NAMALWA (cell line): ENCODE measurements at regions not wholly inside any gene's neighbourhood (a gene's known extent, or its start where the extent isn't known, plus 50 kb on each side); places are given as distances from the start of the nearest gene placed in this dataset.
A peak's percentile ranks its signal among the peaks of the same experiment; 100 is the strongest.

ENCODE experiments used
- DNase-seq: peaks from one replicate; pipeline ENCODE4 v3.0.0-alpha.2; 2015; ENCODE audit warnings: low spot score

DNA sequence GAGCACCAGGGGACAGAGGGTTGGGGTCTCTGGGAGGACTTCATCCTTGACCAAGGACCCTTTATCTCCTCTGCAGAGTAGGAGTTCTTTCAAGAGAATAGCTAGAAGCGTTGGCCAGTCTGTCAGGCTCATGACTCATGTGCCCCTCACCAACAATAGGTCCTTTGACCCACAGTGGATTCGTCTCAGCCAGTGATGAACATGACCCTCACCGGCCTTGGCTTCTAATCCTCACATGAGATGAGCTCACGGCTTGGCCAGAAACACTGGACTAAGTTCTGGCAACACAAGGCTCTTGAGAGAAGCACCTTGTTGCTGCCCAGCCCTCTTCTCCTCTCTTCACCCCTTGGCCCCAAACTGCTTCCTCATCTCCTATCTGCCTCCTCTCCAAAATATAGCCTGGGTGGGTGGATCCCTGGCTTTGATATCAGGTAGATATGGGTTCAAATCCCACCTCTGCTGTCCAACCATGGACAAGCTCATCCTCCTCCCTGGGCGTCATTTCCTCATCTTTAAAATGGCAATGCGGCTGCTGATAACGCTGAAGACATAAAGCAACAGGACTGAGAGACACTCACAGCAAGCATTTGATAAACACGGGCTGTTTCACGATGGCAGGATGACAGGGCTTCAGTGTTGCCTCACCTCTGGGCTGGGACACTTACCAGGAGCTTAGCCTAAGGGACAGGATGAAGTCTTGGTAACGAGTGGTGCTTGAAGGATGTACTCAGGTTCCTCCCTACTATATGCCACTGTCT lies 446.7 kb upstream of the PROK2 start:
- DNase-seq: no peak

DNA sequence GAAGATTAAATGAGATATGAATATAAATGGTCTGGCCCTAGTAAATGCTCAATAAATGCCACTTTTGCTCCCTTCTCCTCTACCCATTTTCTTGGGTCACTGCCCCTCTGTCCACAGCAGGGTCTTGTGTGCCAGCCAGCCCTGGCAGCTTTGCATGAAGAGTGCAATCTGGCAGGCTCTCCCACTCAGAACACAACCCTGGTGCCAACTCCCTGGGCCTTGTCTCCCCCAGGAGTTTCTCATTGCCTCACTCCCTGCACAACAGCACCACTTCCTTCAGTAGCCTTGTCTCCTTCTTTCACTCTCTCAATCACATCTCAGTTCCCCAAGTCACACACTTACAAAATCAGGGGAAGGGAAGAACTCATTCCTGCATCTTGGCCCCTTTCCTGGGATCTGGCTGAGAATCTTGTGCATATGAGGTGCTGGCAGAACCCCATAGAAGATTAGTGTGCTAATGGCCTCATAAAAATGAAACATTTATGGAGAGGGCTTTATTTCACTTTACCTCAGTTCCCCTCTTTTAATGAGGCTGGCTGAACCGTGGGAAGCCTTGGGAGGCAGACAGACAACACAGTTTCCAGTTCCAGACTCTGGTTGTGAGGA lies 445.9 kb upstream of the PROK2 start:
- DNase-seq: no peak

DNA sequence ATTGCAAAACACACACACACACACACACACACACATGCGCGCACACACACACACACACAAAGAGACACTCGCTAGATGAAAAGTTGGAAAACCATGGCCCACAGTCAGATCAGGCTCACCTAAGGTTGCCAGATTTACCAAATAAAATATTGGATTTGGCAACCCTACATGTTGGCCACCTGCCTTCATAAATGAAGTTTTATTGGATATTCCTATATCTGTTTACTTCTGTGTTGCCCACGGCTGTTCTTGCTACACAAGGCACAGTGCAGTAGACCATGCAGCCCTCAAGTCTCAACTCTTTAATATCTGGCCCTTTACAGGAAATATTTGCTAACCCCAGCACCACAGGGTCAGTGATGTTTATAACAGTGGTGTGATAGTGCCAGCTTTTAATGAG lies 445.0 kb upstream of the PROK2 start:
- DNase-seq: no peak

DNA sequence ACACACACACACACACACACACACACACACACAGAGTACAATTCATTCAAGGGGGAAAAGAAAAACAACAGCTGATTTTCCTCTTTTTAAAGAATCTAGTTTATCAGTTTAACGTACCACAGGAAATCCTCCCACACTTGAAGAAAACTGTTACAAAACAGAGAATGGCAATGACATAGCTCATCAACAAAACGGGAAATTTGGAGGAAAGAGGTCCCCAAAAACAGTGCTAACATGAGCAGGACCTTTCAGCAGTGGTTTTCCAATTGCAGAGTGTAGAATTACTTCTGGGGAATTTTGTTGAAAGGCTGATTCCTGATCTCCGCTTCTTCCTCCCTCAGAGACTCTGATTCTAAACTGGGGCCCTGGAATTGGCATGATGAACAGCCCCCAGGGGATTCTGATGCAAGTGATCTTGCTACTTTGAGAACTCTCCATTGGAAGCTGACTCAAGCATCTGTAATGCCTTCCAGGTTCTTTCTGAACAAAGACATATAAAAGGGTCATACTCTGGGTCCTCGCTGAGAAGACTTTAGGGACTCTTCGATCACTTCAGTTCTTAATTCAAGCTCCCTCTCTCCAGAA lies 442.6 kb upstream of the PROK2 start:
- no peak for DNase-seq

DNA sequence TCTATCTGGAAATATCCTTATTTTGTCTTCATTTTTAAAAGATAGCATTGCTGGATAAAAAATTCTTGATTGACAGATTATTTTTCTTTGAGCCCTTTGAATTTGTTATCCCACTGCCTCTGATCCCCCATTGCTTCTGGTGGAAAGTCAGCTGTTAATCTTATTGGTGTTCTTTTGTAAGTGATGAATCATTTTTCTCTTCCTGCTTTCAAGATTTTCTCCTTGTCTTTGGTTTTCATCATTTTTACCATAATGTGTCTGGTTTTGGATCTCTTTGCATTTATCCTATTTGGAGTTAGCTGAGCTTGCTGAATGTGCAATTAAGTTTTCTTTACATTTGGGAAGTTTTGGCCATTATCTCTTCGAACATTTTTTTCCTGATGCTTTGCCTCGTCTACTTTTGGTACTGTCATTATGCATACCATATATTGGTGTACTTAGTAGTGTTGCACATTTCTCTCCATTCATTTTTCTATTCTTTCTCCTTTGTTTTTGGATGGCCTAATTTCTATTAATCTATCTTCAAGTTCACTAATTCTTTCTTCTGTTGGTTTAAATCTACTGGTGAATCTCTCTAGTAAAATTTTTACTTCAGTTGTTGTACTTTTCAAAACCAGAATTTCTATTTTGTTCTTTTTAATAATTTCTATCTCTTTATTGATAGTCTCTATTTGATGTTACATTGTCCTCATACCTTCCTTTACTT lies 440.0 kb upstream of the PROK2 start:
- DNase-seq: no peak

DNA sequence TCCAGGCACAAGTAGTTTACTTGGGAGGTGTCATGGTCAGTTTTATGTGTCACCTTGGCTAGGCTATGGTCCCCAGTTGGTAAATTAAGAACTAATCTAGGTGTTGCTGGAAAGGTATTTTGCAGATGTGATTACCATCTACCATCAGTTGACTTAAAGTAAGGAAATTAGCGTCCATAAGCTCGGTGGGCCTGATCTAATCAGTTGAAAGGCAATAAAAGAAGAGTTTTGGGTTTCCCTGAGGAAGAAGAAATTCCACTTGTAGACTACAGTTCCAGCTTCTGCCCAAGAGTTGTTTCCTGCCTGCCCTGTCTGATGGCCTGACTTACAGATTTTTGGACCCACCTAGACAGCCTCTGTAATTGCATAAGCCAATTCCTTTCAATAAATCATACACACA lies 438.7 kb upstream of the PROK2 start:
- no peak for DNase-seq

DNA sequence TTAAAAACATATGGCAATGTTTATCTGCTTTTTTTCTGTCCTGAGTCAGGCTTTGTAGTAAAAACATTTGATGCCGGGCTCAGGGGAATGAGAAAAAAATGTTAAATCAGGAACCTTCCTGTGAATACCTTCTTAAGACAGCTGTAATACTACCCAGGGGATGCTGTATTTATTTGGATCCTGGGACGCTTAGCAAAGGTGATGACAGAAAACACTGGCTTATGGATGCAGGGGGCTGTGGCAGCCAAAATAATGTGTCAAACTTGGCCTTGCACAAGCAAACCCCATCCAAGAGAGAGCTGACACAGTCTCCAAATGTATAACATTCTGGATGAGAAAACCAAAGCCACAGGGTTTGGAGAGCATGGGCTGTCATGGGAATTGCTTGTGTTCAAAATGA lies 438.2 kb upstream of the PROK2 start:
- DNase-seq: no peak

DNA sequence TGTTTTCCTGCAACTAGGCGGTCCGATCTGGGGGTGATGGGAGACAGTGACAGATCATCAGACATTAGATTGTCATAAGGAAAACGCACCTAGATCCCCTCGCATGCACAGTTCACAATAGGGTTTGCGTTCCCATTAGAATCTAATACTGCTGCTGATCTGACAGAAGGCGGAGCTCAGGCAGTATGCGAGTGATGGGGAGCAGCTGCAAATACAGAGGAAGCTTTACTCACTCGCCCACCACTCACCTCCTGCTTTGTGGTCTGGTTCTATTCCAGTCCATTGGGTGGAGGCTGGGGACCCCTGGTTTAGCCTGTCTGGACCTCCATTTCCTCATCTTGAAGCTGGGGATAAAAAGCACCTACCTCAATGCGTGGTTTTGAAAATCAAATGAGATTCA lies 437.5 kb upstream of the PROK2 start:
- DNase-seq: no peak

DNA sequence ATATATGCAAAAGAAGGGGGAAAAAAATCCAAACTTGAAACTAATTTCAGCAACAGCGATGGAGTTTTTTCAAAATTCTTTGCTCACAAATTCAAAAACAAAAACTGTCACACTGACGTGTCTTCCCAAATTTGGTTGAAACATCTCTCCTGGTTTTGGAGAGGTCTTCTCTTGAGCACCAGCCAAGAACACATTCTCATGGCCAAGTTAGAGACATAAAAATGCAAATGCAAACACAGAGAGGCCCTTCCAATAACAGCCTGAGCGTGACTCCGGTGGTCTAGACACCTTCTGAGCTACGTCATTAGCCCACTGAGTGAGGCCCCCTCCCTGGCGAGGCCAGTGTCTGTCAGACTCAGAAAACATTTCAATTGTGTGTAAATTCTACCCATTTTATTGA lies 436.0 kb upstream of the PROK2 start:
- no peak for DNase-seq

DNA sequence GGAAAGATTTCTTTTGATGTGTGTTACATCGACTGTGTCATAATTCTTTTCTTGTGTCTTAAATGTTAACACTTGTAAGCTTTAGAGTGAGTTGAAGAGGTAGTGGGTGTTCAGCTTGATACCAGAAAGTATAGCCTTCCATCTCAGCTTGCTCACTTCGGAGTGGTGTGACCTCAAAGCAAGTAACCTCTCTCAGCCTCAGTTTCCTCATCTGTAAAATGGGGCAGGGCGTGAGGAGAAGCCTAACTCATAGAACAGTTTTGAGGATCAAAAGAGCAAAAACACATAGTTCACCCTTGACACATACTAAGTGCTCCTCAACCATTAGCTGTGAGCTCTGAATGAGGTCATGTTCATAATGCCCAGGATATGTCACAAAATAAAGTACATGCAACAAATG lies 434.8 kb upstream of the PROK2 start:
- DNase-seq: no peak

DNA sequence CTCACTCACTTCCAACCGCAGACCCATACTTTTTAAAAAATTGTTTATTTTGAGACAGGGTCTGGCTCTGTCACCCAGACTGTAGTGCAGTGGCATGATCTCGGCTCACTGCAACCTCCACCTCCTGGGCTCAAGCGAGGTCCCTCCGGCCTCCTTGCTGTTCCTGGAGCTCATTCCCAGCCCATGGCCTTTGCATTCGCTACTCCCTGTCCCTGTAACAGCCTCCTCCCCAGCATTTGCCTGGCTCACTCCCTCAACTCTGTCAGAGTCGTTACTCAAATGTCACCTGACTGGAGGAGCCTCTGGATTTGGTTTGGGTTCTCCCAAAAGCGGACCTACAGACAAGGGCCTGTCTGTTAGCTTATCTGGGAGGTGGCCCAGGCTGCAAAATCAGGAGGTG lies 432.6 kb upstream of the PROK2 start:
- DNase-seq: no peak

DNA sequence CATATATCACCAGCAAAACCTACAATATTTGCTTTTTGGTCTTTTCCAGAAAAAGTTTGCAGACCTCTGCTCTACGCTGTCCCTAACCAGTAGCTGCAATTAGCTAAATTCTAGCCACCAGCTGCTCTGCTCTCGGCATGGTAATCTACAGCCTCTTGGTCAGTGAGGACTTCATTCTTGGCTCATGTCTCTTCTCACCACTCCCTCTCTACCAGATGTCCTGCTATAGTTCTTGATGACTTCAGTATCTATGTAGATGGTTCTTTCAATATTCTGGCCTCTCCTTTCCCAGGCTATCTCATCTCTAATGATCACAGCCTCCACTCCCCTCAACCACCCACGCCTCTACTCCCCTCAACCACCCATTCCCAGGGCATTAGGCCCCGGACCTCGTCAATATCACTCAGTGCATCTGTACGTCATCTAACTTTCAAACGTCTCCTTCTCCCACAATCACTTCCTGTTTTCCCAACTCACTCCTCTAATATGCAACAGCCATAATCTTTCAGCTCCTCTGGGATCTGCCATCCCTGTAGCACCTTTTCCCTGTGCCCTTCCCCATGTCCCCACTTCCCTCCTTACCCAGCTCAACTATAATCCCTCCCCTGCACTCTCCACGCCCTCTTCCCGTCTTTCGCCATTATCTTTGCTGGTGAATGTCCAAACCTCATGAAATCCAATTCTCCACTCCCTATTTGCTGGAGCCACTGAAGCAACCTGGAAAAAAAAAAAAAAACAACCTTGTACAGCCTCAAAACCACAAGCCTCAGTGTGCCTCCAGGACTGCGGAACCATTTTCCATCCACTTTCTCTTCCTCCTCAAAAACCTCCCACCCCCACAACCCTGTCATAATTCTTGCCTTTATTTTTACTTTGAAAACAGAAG lies 429.4 kb upstream of the PROK2 start:
- DNase-seq: no peak

DNA sequence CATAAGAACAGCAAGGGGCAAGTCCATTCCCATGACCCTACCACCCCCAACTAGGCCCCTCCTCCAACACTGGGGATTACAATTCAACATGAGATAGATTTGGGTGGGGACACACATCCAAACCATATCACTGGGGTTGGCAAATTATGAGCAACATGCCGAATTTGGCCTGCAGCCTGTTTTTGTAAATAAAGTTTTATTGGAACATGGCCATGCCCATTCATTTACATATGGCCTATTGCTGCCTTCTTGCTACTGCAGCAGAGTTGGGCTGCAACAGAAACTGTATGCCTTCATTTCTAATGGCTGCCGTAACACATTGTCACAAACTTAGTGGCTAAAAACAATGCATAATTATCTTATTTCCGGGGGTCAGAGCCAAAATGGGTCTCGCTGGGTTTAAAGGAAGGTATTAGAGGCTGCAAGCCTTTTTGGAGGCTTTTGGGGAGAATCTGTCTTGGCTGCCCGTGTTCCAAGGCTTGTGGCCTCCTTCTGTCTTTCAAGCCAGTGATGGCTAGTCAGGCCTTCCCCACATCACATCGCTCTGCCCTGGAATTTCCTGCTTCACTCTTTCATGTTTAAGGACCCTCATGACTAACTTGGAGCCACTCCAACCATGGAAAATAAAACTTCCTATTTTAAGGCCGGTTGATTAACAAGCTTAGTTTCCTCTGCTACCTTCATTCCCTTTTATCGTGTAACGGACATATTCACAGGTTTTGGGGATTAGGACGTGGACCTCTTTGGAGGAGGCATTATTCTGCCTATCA lies 428.5 kb upstream of the PROK2 start:
- DNase-seq: peak; percentile 2

DNA sequence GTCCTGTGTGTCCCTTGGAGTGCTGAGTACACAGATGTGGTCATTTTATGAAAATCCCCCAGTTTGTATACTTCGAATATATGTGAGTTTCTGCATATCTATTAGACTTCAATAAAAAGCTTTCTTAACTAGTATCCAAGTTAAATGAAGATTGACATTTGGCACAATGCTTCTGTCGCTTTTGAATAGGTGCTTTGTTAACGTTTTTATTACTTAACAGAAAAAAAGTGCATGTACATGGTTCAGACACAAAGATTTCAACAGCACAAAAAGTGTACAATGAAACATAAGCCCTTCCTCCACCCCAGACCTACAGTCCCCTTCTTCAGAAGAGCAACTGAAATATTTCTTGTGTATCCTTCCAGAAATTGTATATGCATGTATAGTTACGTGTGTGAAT lies 427.4 kb upstream of the PROK2 start:
- no peak for DNase-seq

DNA sequence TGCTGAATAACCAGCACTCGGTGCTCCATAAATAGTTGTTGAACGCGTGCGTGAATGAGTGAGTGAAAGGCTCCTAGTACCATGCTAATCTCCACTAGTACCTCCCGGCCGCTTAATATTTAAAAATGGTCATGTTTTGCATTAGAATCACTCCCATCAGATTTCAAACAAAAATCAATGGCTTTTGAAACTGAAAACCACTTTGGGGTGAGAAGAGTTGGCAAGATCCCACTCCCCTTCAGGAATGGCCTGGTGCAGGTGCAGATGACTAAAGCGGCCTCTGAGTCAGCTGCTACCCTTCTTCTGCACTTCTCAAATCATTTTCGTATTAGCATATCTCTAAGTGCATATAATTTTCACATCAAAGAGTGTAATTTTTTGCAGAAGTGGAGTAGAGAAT lies 425.3 kb upstream of the PROK2 start:
- DNase-seq: no peak

DNA sequence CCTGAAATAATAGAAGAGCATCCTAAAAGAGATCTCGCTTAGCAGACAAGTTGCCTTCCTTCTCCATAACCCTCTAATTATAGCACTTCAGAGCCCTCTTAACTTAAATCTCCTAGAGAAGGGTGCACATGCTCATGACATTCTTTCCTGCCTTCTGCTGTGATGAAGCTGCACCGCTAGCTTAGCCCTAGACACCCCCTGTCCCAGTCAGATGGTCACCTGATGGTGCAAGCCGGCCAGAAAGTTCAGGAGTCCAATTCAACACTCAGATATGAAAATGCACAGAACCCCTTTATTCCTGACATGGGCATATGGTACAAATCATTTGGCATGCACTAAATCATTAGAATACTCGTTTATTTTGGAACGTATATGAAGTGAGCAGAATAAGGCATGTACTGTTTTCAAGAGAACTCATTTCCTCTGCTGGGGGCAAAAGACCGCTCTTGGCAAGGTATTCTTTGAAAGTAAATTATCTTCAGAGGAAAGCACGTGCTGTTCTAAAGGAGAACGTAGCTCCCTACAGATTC lies 420.4 kb upstream of the PROK2 start:
- no peak for DNase-seq

DNA sequence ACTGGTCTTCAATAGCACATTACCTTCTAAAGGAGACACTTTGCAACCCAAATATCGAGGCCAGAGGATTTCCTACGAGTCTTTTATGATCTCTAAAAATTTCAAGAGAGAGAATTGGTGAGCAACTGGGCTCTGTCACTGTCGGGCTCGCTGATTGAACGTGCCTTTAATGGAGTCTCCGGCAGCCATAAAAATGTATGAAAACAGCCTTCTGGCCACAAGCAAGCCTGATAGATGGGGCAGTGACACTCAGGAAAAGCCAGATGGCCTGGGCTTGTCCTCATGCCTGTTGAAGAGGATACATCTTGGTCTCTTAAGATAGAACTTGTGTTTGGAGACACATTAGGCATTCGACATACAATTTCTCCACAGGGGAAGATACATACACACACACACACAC lies 419.5 kb upstream of the PROK2 start:
- DNase-seq: no peak

DNA sequence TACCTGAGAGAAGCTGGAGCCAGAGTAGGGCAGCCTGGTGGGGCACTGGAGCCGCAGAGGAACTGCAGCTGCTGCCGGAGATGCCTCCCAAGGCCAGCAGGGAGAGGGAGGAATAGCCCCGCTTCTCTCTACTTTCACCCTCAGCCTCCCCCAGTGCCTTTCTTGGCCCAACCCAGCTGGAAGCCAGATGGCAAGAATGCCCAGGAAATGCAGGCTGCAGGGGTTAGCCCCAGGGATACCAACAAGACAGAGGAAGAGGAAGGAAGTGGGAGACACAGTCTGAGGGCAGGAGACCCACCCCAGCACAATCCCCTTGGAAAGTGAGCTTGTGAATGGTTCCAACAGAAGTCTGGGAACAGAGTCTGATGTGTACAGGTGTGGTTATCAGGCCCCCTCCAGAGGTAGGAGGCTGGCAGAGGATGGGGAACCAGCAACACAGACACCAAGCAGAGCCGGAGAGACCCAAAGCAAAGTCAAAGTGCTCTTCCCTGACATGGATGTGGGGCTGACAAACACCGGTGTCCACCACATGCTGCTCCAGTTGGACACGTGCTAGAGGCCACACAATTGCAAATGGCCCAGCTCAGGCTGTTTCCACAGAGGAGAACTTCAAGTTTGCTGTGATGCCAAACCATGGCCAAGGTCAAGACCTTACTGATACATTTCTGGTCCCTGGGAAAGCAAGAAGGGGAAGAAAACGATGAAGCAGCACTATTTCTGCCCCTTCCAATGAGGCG lies 418.8 kb upstream of the PROK2 start:
- no peak for DNase-seq

DNA sequence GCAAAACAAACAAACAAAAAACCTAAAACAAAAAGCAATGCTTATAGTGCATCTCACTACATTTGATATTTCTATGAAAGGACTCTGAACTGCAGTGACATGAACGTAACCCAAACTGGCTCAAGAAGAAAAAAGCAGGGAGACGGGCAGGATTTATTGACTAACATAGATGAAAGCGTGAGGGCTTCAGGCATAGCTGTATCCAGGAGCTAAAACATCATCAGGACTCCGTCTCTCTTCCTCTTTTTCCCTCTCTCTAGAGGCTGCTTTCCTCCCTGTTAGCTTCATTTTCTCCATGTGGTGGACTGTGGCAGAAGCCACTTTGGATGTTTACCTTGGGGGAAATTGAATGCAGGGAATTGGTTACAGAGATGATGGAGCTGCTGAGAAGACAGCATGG lies 418.2 kb upstream of the PROK2 start:
- DNase-seq: no peak

DNA sequence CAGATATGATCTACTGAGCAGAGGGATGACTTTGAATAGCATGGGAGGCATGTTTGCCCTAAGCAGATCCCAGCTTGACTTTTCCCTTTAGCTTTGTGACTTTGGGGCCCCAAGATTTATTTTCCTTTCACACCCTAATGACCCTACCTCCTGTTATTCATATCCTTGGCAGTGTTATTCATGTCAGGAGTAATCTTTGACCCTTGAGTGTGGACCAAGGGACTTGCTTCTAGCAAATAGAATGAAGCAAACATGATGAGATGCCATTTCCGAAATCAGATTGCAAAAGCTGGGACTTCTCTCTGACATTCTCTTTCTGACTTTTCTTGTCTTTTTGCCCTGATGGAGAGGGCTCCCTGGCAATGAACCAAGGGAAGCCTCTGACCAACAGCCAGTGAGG lies 415.4 kb upstream of the PROK2 start:
- DNase-seq: no peak
